Heart left ventricle (tissue), 13 donors: ENCODE measurements at regions not wholly inside any gene's neighbourhood (a gene's known extent, or its start where the extent isn't known, plus 50 kb on each side); places are given as distances from the start of the nearest gene placed in this dataset.
"Not testable (repeated sequence)": the region's sequence is repeated elsewhere in the genome, so short reads cannot be mapped to it uniquely, and the experiment has no call there.

Source experiments
- POLR2A ChIP-seq, 2 donors: fragments of 450-650 bp; IDR thresholded peaks; one replicate each; pipeline ENCODE4 v1.6.1; 2017; ENCODE audit warnings: antibody characterized with exemption in 2 of 2, mild to moderate bottlenecking in 2 of 2, moderate library complexity in 2 of 2
- TF ChIP-seq, protein P1 (sequence below), 12 donors: fragments of 200-600 bp; sonication (generic) in 4 of 12; IDR thresholded peaks; one replicate each; pipeline versions ENCODE4 v1.5.0 to v1.8.0; 2018 to 2022; ENCODE audit warnings: antibody characterized with exemption in 12 of 12, mild to moderate bottlenecking in 5 of 12
- donor health status: ischemic (EF 13 %, LVEDD 7.1; RV severe dilation, severe dysfunction).
- donor health status: DM: no; HTN: yes; CAD: no.
- donor health status: DM: no; HTN: no; CAD: no.
- donor health status: ischemic (EF 25% LVEDD 6.9; RV normal size, moderate dysfunction).
- donor health status: ischemic (EF 25% LVEDD 5.7; RV mildly dilated, moderate dysfunction).
- donor health status: ischemic (EF 35%, LVEDD 5.7; RV mildly dilated, moderate dysfunction).
- donor health status: nonischemic (EF 11% LVEDD 7.7; RV severe dilation, severe dysfunction).
- donor health status: DM: yes; HTN: yes; CAD: no.
- donor health status: PGD.
- donor health status: ischemic (EF 29% LVEDD 5.4; RV normal size, mild dysfunction).
- donor health status: nonischemic (EF 23%, LVEDD 6.1; RV moderate dilation, normal function).

- TF ChIP-seq, protein P1, sequence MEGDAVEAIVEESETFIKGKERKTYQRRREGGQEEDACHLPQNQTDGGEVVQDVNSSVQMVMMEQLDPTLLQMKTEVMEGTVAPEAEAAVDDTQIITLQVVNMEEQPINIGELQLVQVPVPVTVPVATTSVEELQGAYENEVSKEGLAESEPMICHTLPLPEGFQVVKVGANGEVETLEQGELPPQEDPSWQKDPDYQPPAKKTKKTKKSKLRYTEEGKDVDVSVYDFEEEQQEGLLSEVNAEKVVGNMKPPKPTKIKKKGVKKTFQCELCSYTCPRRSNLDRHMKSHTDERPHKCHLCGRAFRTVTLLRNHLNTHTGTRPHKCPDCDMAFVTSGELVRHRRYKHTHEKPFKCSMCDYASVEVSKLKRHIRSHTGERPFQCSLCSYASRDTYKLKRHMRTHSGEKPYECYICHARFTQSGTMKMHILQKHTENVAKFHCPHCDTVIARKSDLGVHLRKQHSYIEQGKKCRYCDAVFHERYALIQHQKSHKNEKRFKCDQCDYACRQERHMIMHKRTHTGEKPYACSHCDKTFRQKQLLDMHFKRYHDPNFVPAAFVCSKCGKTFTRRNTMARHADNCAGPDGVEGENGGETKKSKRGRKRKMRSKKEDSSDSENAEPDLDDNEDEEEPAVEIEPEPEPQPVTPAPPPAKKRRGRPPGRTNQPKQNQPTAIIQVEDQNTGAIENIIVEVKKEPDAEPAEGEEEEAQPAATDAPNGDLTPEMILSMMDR (IDR thresholded peaks at IDR 0.05) = not testable (repeated sequence)
- TF ChIP-seq POLR2A (IDR thresholded peaks at IDR 0.05) = not testable (repeated sequence)
These were observed 1558.9 kb downstream of the RPIA start for GRCh38 chr2:90250350-90250749.
